Osteoblast (primary cell): ENCODE measurements at regions not wholly inside any gene's neighbourhood (a gene's known extent, or its start where the extent isn't known, plus 50 kb on each side); places are given as distances from the start of the nearest gene placed in this dataset.

Source experiments
- DNase-seq: peaks from one replicate; pipeline ENCODE4 v3.0.0; 2011; ENCODE audit warnings: low spot score, mixed read lengths; ENCODE audit not compliant: insufficient read length; ENCODE audit errors: missing footprints
- H2AFZ ChIP-seq: 2 replicates; pipeline ENCODE4 v1.6.0; 2011; ENCODE audit warnings: mild to moderate bottlenecking, low read length
- H3K27ac ChIP-seq: 2 replicates; pipeline ENCODE4 v1.5.1; 2011; ENCODE audit warnings: mild to moderate bottlenecking, low read depth, low read length, moderate library complexity
- H3K27me3 ChIP-seq: 2 replicates; pipeline ENCODE4 v1.6.0; 2012; ENCODE audit warnings: mild to moderate bottlenecking, control low read depth, inconsistent platforms, low read length, moderate library complexity; ENCODE audit not compliant: insufficient read depth
- H3K36me3 ChIP-seq: 2 replicates; pipeline ENCODE4 v1.5.1; 2011; ENCODE audit warnings: mild to moderate bottlenecking, low read length, control low read depth, moderate library complexity; ENCODE audit not compliant: insufficient read depth
- H3K4me1 ChIP-seq: 2 replicates; pipeline ENCODE4 v1.5.1; 2011; ENCODE audit warnings: mild to moderate bottlenecking, low read length, control low read depth, moderate library complexity; ENCODE audit not compliant: insufficient read depth
- H3K4me2 ChIP-seq: 2 replicates; pipeline ENCODE4 v1.6.0; 2011; ENCODE audit warnings: mild to moderate bottlenecking, low read length; ENCODE audit not compliant: insufficient read depth
- H3K4me3 ChIP-seq: fragments of 200-600 bp; sonication (generic); 3 replicates; pipeline ENCODE4 v1.5.1; 2012; ENCODE audit warnings: mild to moderate bottlenecking, low read length, inconsistent platforms; ENCODE audit not compliant: insufficient read depth
- H3K79me2 ChIP-seq: 2 replicates; pipeline ENCODE4 v1.6.0; 2012; ENCODE audit warnings: mild to moderate bottlenecking, low read length, control low read depth, inconsistent platforms; ENCODE audit not compliant: insufficient read depth
- H3K9me3 ChIP-seq: 2 replicates; pipeline ENCODE4 v1.5.1; 2011; ENCODE audit warnings: low read depth, low read length, control low read depth
- H4K20me1 ChIP-seq: 2 replicates; pipeline ENCODE4 v1.6.0; 2012; ENCODE audit warnings: mild to moderate bottlenecking, low read length, control low read depth; ENCODE audit not compliant: insufficient read depth
- TF ChIP-seq, protein P1 (sequence below): IDR thresholded peaks from 2 replicates; pipeline ENCODE4 v1.5.1; 2011; ENCODE audit warnings: mild to moderate bottlenecking, low read depth, low read length, moderate library complexity; ENCODE audit errors: extremely low read depth

DNA sequence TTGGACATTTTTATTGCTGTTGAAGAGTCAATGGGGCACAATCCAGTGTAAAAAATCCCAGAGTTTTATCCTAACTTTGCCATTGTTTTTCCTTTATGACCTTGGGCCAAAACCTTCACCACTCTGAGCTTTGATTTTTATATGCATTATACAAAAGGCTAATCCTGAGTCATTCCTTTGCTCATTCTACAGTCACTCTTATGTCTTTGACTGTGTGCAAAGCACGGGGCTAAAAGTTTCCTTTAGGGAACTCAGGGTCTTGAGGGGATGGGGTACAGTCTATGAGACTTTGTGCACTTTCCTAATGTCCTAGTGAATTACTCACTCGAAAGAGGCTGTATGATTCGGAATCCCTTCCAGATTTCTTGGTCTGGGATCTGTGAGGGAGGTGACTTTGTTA lies 543.2 kb upstream of the CAMK1G start:
- H3K4me3 ChIP-seq: no peak overlapping the region
- no peaks in the 10 kb centered on the region for H3K27me3 ChIP-seq
- no peak for DNase-seq
- no peaks in the 10 kb centered on the region for H3K79me2 ChIP-seq
- no peak overlapping the region for H3K4me2 ChIP-seq
- no peak overlapping the region for H3K27ac ChIP-seq
- H2AFZ ChIP-seq: no peak overlapping the region
- H3K36me3 ChIP-seq: no peaks in the 10 kb centered on the region
- TF ChIP-seq, protein P1, sequence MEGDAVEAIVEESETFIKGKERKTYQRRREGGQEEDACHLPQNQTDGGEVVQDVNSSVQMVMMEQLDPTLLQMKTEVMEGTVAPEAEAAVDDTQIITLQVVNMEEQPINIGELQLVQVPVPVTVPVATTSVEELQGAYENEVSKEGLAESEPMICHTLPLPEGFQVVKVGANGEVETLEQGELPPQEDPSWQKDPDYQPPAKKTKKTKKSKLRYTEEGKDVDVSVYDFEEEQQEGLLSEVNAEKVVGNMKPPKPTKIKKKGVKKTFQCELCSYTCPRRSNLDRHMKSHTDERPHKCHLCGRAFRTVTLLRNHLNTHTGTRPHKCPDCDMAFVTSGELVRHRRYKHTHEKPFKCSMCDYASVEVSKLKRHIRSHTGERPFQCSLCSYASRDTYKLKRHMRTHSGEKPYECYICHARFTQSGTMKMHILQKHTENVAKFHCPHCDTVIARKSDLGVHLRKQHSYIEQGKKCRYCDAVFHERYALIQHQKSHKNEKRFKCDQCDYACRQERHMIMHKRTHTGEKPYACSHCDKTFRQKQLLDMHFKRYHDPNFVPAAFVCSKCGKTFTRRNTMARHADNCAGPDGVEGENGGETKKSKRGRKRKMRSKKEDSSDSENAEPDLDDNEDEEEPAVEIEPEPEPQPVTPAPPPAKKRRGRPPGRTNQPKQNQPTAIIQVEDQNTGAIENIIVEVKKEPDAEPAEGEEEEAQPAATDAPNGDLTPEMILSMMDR: no peak
- peaks cover 9% of the 10 kb centered on the region for H3K4me1 ChIP-seq
- H4K20me1 ChIP-seq: no peaks in the 10 kb centered on the region
- H3K9me3 ChIP-seq: no peaks in the 10 kb centered on the region

DNA sequence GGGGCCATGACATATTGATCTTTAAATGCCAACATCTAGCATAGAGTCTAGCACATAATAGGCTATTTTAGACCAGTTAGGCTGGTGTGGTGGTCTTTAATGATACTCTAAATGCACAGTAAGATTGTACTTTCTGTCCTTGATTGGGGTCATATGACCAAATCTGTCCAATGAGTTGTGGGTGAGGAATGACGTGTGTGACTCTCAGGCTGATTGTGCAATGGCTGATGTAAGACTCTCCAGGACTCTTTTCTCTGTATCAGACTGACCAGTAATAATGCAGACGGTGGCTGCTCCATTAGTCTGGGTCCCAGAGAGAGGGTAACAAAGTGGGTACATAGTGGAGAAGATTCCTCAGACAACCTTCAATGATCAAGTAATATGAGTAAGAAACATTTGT lies 541.6 kb upstream of the CAMK1G start:
- Histone ChIP-seq H2AFZ (no peak overlapping the region), H3K9me3 (no peaks in the 10 kb centered on the region), H3K4me1 (peaks cover 9% of the 10 kb centered on the region), H3K27me3 (no peaks in the 10 kb centered on the region), H3K27ac (no peak overlapping the region), H4K20me1 (no peaks in the 10 kb centered on the region), H3K4me3 (no peak overlapping the region), H3K4me2 (no peak overlapping the region), H3K36me3 (no peaks in the 10 kb centered on the region), H3K79me2 (no peaks in the 10 kb centered on the region)
- TF ChIP-seq, protein P1: no peak
- no peak for DNase-seq

DNA sequence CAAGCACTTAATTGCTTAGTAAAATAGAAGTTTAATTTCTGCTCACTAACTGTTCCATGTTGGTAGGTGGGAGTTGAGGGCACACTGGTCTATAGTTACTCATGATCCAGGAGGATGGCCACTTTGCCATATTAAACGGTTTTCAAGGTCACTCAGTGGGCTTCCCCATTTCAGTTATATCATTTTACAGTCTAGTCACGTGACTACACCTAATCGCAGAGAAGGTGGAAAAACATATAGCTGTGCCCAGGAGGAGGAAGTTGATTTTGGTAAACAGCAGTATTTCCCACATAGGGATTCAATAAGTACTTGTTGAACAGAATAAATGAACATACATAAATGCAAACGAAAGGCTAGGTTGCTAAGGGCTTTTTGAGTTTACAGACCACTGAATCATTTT lies 541.1 kb upstream of the CAMK1G start:
- Histone ChIP-seq H3K4me3 (no peak overlapping the region), H2AFZ (no peak overlapping the region), H4K20me1 (no peaks in the 10 kb centered on the region), H3K36me3 (no peaks in the 10 kb centered on the region), H3K9me3 (no peaks in the 10 kb centered on the region), H3K4me2 (no peak overlapping the region), H3K27me3 (no peaks in the 10 kb centered on the region), H3K4me1 (peaks cover 9% of the 10 kb centered on the region), H3K27ac (no peak overlapping the region), H3K79me2 (no peaks in the 10 kb centered on the region)
- DNase-seq: no peak
- TF ChIP-seq, protein P1: no peak

DNA sequence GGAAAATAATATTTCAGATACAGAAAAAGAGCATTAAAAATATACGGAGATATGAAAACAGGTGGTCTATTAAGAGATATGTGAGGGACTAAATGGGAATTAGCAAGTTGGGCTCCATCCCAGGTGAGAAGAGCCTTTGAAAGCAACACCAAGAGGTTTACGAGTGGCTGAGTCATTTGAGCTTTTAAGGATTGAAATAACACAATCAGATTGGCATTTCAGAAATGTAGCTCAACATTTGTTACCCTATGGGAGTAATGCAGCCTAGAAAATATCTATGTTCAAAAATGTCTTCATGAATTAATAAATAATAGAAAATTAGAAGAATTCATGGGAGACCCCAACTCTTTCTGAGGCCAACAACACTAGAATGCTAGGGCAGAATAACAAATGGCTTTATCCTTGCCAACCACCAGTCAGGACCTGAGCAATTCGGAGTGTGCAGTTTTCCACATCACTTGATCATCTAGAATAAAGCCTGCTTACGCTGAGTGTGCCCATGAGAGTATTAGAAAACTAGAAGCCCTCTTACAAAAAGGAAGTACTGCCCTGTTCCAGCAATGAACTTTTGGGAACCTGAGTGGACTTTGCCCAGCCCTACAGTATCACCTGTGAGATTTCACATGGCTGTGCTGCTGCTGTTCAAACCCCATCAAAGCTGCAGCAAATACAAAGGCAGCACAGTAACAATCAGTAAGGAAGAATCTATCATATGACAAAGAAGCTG lies 538.0 kb upstream of the CAMK1G start:
- no peaks in the 10 kb centered on the region for H3K27me3 ChIP-seq
- H3K9me3 ChIP-seq: no peaks in the 10 kb centered on the region
- H2AFZ ChIP-seq: no peak overlapping the region
- H3K4me1 ChIP-seq: peaks cover 16% of the 10 kb centered on the region
- no peak overlapping the region for H3K27ac ChIP-seq
- H3K4me3 ChIP-seq: no peak overlapping the region
- H3K4me2 ChIP-seq: no peak overlapping the region
- H4K20me1 ChIP-seq: no peaks in the 10 kb centered on the region
- no peak for DNase-seq
- no peaks in the 10 kb centered on the region for H3K36me3 ChIP-seq
- H3K79me2 ChIP-seq: no peaks in the 10 kb centered on the region
- TF ChIP-seq, protein P1: no peak
